ENCODE measurements at regions not wholly inside any gene's neighbourhood (a gene's known extent, or its start where the extent isn't known, plus 50 kb on each side); places are given as distances from the start of the nearest gene placed in this dataset.

GRCh38 chr1:173422456-173422976 is 54.6 kb upstream of the PRDX6 start:
- no peak for TF ChIP-seq NRF1 (conservative IDR thresholded peaks at IDR 0.05; ENCODE audit: low read depth, low read length)
- no peak for TF ChIP-seq ATF7 (IDR thresholded peaks at IDR 0.05; ENCODE audit: low read depth)
- no peak for TF ChIP-seq PAX5 (IDR thresholded peaks at IDR 0.05; ENCODE audit: borderline replicate concordance, low read depth, low read length)
- TF ChIP-seq RAD21 (IDR thresholded peaks at IDR 0.05; ENCODE audit: insufficient read depth, low read depth, low read length): no peak
- TF ChIP-seq USF2 (IDR thresholded peaks at IDR 0.05; ENCODE audit: borderline replicate concordance, low read depth, low read length): no peak
- TF ChIP-seq CEBPZ (IDR thresholded peaks at IDR 0.05; ENCODE audit: low read depth, low read length): no peak
- no peak for TF ChIP-seq CTCF (IDR thresholded peaks at IDR 0.05 in 2 of 3, conservative IDR thresholded peaks at IDR 0.05 in 1 of 3; ENCODE audit: control insufficient read depth in 2 of 3, extremely low read depth in 1 of 3, insufficient read depth in 1 of 3, low read depth in 3 of 3, low read length in 3 of 3)
- TF ChIP-seq POLR2A (IDR thresholded peaks at IDR 0.05; ENCODE audit: low read depth, low read length): no peak
- no peak for TF ChIP-seq BRCA1 (IDR thresholded peaks at IDR 0.05; ENCODE audit: low read depth, low read length)

Measured in GM12878 (cell line).